ENCODE measurements at regions not wholly inside any gene's neighbourhood (a gene's known extent, or its start where the extent isn't known, plus 50 kb on each side); places are given as distances from the start of the nearest gene placed in this dataset.

GRCh38 chr18:73708591-73708990 lies 439.0 kb downstream of the FBXO15 start:
- TF ChIP-seq EP300 (IDR thresholded peaks at IDR 0.05) (no peak), CTCF (IDR thresholded peaks at IDR 0.05) (no peak), POLR2A (IDR thresholded peaks at IDR 0.05) (no peak), POLR2AphosphoS5 (IDR thresholded peaks at IDR 0.05) (no peak)
